ENCODE measurements at regions not wholly inside any gene's neighbourhood (a gene's known extent, or its start where the extent isn't known, plus 50 kb on each side); places are given as distances from the start of the nearest gene placed in this dataset.
"Not testable (repeated sequence)": the region's sequence is repeated elsewhere in the genome, so short reads cannot be mapped to it uniquely, and the experiment has no call there.

DNA sequence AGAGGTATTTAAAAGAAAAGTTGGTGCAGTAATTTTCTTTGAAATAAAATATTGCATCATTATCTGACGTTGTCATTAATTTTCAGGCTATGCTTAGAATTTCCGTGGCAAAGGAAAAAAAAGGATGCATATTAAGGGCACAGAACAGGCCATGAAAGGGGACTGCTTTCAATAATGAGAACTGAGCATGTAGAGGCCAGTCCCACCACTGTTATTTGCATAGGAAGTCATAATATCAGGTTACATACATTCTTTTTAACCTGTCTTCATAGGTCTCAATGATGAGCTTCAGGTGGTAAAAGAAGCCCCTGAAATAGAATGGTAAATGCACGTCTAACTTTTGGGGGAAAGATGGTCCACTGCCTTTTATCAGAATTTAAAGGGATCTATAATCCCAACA is 272.1 kb upstream of the ALCAM start:
- DNase-seq: no peak
- TF ChIP-seq POLR2A (IDR thresholded peaks at IDR 0.05; ENCODE audit: low read length) (no peak), GATA1 (IDR thresholded peaks at IDR 0.05; ENCODE audit: low read depth, low read length) (no peak)

GRCh38 chr3:105096071-105096470 is 270.6 kb upstream of the ALCAM start:
- DNase-seq: no peak
- no peak for TF ChIP-seq POLR2A (IDR thresholded peaks at IDR 0.05; ENCODE audit: low read length)
- TF ChIP-seq GATA1 (IDR thresholded peaks at IDR 0.05; ENCODE audit: low read depth, low read length): no peak

GRCh38 chr3:105101603-105102002 is 265.1 kb upstream of the ALCAM start:
- no peak for TF ChIP-seq GATA1 (IDR thresholded peaks at IDR 0.05; ENCODE audit: low read depth, low read length)
- no peak for TF ChIP-seq POLR2A (IDR thresholded peaks at IDR 0.05; ENCODE audit: low read length)
- no peak for DNase-seq

GRCh38 chr3:105103139-105103538 is 263.6 kb upstream of the ALCAM start:
- no peak for DNase-seq
- TF ChIP-seq GATA1 (IDR thresholded peaks at IDR 0.05; ENCODE audit: low read depth, low read length) (no peak), POLR2A (IDR thresholded peaks at IDR 0.05; ENCODE audit: low read length) (no peak)

GRCh38 chr3:105108823-105109222 is 257.9 kb upstream of the ALCAM start:
- no peak for DNase-seq
- TF ChIP-seq POLR2A (IDR thresholded peaks at IDR 0.05; ENCODE audit: low read length): no peak
- TF ChIP-seq GATA1 (IDR thresholded peaks at IDR 0.05; ENCODE audit: low read depth, low read length): no peak

DNA sequence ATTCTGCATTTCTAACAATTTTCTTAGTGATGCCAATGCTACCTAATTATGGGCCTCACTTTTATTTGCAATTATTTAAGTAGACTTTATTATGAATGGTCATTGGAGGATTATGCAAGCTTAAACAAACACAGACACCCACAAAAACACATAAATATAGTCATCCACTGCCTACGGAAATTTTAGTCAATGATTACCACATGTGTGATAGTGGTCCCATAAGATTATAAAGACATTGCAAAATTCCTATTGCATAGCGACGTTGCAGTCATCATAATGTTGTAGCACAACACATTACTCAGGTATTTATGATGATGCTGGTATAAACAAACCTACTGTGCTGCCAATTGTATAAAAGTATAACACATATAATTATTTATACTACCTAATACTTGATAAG is 247.8 kb upstream of the ALCAM start:
- TF ChIP-seq POLR2A (IDR thresholded peaks at IDR 0.05; ENCODE audit: low read length) (no peak), GATA1 (IDR thresholded peaks at IDR 0.05; ENCODE audit: low read depth, low read length) (no peak)
- no peak for DNase-seq

DNA sequence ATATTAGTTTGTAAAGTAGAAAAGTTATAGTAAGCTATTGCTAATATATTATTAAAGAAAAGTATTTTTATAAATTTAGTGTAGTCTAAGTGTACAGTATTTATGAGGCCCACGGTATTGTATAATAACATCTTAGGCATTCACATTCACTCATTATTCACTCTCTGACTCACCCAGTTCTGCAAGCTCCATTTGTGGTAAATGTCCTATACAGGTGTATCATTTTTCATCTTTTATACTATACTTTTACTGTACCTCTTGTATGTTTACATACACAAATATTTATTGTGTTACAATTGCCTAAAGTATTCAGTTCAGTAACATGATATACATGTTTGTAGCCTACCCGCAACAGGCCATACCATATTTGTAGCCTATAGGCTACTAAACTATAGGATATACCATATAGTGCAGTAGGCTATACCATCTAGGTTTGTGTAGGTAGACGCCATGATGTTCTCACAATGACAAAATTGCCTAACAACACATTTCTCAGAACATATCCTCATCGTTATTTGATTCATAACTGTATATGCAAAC is 246.8 kb upstream of the ALCAM start:
- TF ChIP-seq GATA1 (IDR thresholded peaks at IDR 0.05; ENCODE audit: low read depth, low read length) (no peak), POLR2A (IDR thresholded peaks at IDR 0.05; ENCODE audit: low read length) (no peak)
- no peak for DNase-seq

GRCh38 chr3:105130911-105131310 is 235.8 kb upstream of the ALCAM start:
- TF ChIP-seq POLR2A (IDR thresholded peaks at IDR 0.05; ENCODE audit: low read length) (no peak), GATA1 (IDR thresholded peaks at IDR 0.05; ENCODE audit: low read depth, low read length) (no peak)
- DNase-seq: no peak

GRCh38 chr3:105137911-105138310 is 228.8 kb upstream of the ALCAM start:
- DNase-seq: no peak
- TF ChIP-seq POLR2A (IDR thresholded peaks at IDR 0.05; ENCODE audit: low read length) (no peak), GATA1 (IDR thresholded peaks at IDR 0.05; ENCODE audit: low read depth, low read length) (no peak)

DNA sequence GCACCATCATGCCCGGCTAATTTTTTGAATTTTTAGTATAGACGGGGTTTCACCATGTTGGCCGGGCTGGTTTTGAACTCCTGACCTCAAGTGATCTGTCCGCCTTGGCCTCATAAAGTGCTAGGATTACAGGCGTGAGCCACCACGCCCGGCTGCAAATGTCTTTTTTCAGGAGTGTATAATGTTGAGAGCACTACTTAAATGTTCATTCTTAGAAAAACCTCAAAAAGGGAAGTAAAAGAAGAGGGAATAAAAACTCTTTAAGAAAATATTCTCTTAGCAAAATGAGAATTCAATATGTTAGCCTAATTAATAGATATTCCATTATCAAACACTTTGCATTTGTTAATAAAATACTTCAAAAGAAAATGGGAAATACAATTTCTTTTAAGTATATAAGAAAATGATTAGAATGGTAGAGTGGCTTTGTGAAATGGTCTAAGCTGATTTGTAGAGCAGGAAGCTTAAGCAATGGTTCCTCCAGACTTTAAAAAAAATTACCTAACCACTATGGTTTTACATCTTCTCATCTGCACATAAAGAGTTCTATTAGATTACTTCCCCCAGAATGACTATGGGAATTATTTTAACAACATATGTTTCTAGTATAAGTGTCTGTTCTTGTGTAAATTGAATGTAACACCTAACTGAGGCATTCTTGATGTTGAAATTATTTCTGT is 226.7 kb upstream of the ALCAM start:
- TF ChIP-seq GATA1 (IDR thresholded peaks at IDR 0.05; ENCODE audit: low read depth, low read length): no peak
- TF ChIP-seq POLR2A (IDR thresholded peaks at IDR 0.05; ENCODE audit: low read length): no peak

DNA sequence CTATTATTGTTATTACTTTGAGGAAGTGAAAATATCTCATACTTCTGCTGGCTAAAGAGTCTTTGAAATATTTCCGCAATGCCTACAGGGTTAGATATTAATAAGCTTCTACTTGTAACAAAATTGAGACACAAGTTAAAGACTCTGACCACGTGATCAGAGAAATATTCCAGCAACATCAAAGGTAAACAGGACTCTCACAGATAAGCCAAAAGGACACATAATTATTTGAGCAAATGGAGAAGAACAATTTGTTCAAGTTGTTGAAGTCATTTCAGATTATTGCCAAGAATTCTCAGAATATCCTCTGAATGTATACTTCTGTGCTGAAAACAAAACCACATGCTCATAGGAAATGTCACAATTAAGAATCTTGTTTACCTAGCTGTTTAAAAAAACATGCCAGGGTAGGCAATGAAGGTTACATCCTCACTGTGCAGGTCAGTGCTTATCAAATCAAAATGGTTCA is 225.8 kb upstream of the ALCAM start:
- no peak for DNase-seq
- TF ChIP-seq POLR2A (IDR thresholded peaks at IDR 0.05; ENCODE audit: low read length) (no peak), GATA1 (IDR thresholded peaks at IDR 0.05; ENCODE audit: low read depth, low read length) (no peak)

More for the DNA sequence above, 226.7 kb upstream of the ALCAM start:
- no peak for DNase-seq

- DNase-seq: no peak
- TF ChIP-seq GATA1 (IDR thresholded peaks at IDR 0.05; ENCODE audit: low read depth, low read length) (no peak), POLR2A (IDR thresholded peaks at IDR 0.05; ENCODE audit: low read length) (no peak)
These were observed 221.9 kb upstream of the ALCAM start for GRCh38 chr3:105144837-105145236.

- no peak for DNase-seq
- TF ChIP-seq GATA1 (IDR thresholded peaks at IDR 0.05; ENCODE audit: low read depth, low read length) (no peak), POLR2A (IDR thresholded peaks at IDR 0.05; ENCODE audit: low read length) (no peak)
These were observed 221.2 kb upstream of the ALCAM start for GRCh38 chr3:105145511-105145910.

GRCh38 chr3:105149197-105149596 is 217.5 kb upstream of the ALCAM start:
- not testable (repeated sequence) for DNase-seq

GRCh38 chr3:105152987-105153386 is 213.7 kb upstream of the ALCAM start:
- TF ChIP-seq POLR2A (IDR thresholded peaks at IDR 0.05; ENCODE audit: low read length): no peak
- no peak for DNase-seq
